Lung (tissue), 11 donors: ENCODE measurements at regions not wholly inside any gene's neighbourhood (a gene's known extent, or its start where the extent isn't known, plus 50 kb on each side); places are given as distances from the start of the nearest gene placed in this dataset.

Experiments used
- ATAC-seq: fragments of 200-7000 bp; cut with Tn5 transposase; one replicate; pipeline ENCODE4 v1.9.1; 2020; ENCODE audit warnings: moderate number of reproducible peaks; ENCODE audit not compliant: insufficient read depth, low FRiP score
- DNase-seq, 3 donors: peaks; one replicate each; pipeline ENCODE4 v3.0.0-alpha.2; 2013 to 2017
- H3K27ac ChIP-seq, 2 donors: one replicate each; pipeline ENCODE4 v1.5.1; 2013; ENCODE audit warnings: mild to moderate bottlenecking in 2 of 2, moderate library complexity in 2 of 2, control low read depth in 1 of 2, inconsistent platforms in 1 of 2, low read depth in 1 of 2, low read length in 1 of 2
- H3K27me3 ChIP-seq, 3 donors: one replicate each; pipeline ENCODE4 v1.5.1; 2013; ENCODE audit warnings: low read length in 2 of 3; ENCODE audit not compliant: control insufficient read depth in 3 of 3, insufficient read depth in 3 of 3
- H3K36me3 ChIP-seq, 4 donors: one replicate each; pipeline ENCODE4 v1.5.1; 2013; ENCODE audit warnings: low read length in 4 of 4, mild to moderate bottlenecking in 1 of 4, moderate library complexity in 1 of 4; ENCODE audit not compliant: control insufficient read depth in 4 of 4, insufficient read depth in 4 of 4
- H3K4me1 ChIP-seq, 5 donors: one replicate each; pipeline ENCODE4 v1.5.1; 2013; ENCODE audit warnings: low read length in 5 of 5, mild to moderate bottlenecking in 2 of 5, moderate library complexity in 1 of 5; ENCODE audit not compliant: control insufficient read depth in 5 of 5, insufficient read depth in 5 of 5
- H3K4me3 ChIP-seq: one replicate; pipeline ENCODE4 v1.5.1; 2013; ENCODE audit warnings: mild to moderate bottlenecking, control low read depth, moderate library complexity
- H3K9ac ChIP-seq, 2 donors: one replicate each; pipeline ENCODE4 v1.5.1; 2013; ENCODE audit warnings: low read length in 2 of 2, control low read depth in 1 of 2; ENCODE audit not compliant: insufficient read depth in 1 of 2
- H3K9me3 ChIP-seq, 4 donors: one replicate each; pipeline ENCODE4 v1.5.1; 2013; ENCODE audit warnings: low read length in 3 of 4, mild to moderate bottlenecking in 1 of 4, moderate library complexity in 1 of 4; ENCODE audit not compliant: control insufficient read depth in 4 of 4, insufficient read depth in 3 of 4
- CTCF ChIP-seq: IDR thresholded peaks from 2 replicates; pipeline ENCODE4 v1.5.1; 2012; ENCODE audit warnings: mild to moderate bottlenecking; ENCODE audit errors: control extremely low read depth, extremely low read depth
- WGBS, 2 donors: extraction: QIAGEN DNeasy Blood & Tissue Kit; methylation state at CpG; one replicate each; pipeline ENCODE4 v1.1.7; 2013; 5-methylcytosine and 5-hydroxymethylcytosine counted together
- donor health status: control.
- donor health status: control.
- donor health status: Bipolar disorder and iron deficiency.
- donor health status: healthy.
- donor health status: DM: yes; HTN: yes; CAD: no.

GRCh38 chr7:45389073-45389872 lies 184.9 kb upstream of the ADCY1 start:
- H3K9me3 ChIP-seq: peaks cover 0 to 11% (median 0%) of the 10 kb centered on the region in 4 donors
- H3K4me3 ChIP-seq: no peak overlapping the region
- H3K27me3 ChIP-seq: no peaks in the 10 kb centered on the region
- no peaks in the 10 kb centered on the region for H3K36me3 ChIP-seq
- H3K4me1 ChIP-seq: no peaks in the 10 kb centered on the region
- WGBS, 2 donors: 81 to 84% methylated on average over 7 of the region's 7 CpGs
- ATAC-seq: no peak
- TF ChIP-seq CTCF: no peak
- H3K9ac ChIP-seq: no peak overlapping the region
- DNase-seq: no peak
- H3K27ac ChIP-seq: no peak overlapping the region

- TF ChIP-seq CTCF: no peak
- Histone ChIP-seq H3K36me3 (no peaks in the 10 kb centered on the region), H3K9ac (no peak overlapping the region), H3K27me3 (no peaks in the 10 kb centered on the region), H3K4me1 (no peaks in the 10 kb centered on the region), H3K27ac (no peak overlapping the region), H3K4me3 (no peak overlapping the region), H3K9me3 (peaks cover 0 to 11% (median 0%) of the 10 kb centered on the region in 4 donors)
- DNase-seq: no peak
- WGBS, 2 donors: 83 to 87% methylated on average over 4 of the region's 4 CpGs
- ATAC-seq: no peak
These were observed 184.0 kb upstream of the ADCY1 start for GRCh38 chr7:45390180-45390579.

- H3K27ac ChIP-seq: no peak overlapping the region
- H3K4me3 ChIP-seq: no peak overlapping the region
- H3K36me3 ChIP-seq: no peaks in the 10 kb centered on the region
- 82 to 85% methylated on average over 5 of the region's 5 CpGs for WGBS, 2 donors
- peaks cover 0 to 11% (median 0%) of the 10 kb centered on the region in 4 donors for H3K9me3 ChIP-seq
- no peaks in the 10 kb centered on the region for H3K4me1 ChIP-seq
- TF ChIP-seq CTCF: no peak
- no peak for DNase-seq
- no peak overlapping the region for H3K9ac ChIP-seq
- no peak for ATAC-seq
- no peaks in the 10 kb centered on the region for H3K27me3 ChIP-seq
These were observed 183.4 kb upstream of the ADCY1 start for GRCh38 chr7:45390731-45391130.
